ENCODE measurements at regions not wholly inside any gene's neighbourhood (a gene's known extent, or its start where the extent isn't known, plus 50 kb on each side); places are given as distances from the start of the nearest gene placed in this dataset.

DNA sequence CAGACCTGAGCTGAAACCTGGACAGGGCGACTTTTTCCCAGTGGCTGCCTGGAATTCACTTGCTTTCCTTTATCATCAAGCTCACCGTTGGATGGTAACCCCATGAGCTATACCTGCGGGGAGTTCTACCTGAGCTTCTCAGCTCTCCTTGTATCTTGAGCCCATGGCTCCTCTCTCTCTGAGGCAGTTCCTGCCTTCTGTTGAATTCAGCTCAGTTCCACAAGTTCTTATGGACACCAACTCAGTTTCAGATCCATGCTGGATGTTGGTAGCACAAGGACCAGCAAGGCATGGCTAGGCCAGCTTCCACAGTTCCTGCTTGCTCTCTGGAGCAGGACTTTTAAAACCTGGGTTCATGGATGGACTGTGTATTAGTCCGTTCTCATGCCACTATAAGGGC lies 58.3 kb upstream of the AMPD3 start:
- H3K9me3 Mint-ChIP-seq: no peaks in the 10 kb centered on the region
- no peak overlapping the region for H3K4me3 Mint-ChIP-seq
- no peak for ATAC-seq
- H3K36me3 Mint-ChIP-seq: no peaks in the 10 kb centered on the region
- peaks cover 29% of the 10 kb centered on the region for H3K4me1 Mint-ChIP-seq
- H3K27ac Mint-ChIP-seq: no peak overlapping the region
- peaks cover 23% of the 10 kb centered on the region for H3K27me3 Mint-ChIP-seq

DNA sequence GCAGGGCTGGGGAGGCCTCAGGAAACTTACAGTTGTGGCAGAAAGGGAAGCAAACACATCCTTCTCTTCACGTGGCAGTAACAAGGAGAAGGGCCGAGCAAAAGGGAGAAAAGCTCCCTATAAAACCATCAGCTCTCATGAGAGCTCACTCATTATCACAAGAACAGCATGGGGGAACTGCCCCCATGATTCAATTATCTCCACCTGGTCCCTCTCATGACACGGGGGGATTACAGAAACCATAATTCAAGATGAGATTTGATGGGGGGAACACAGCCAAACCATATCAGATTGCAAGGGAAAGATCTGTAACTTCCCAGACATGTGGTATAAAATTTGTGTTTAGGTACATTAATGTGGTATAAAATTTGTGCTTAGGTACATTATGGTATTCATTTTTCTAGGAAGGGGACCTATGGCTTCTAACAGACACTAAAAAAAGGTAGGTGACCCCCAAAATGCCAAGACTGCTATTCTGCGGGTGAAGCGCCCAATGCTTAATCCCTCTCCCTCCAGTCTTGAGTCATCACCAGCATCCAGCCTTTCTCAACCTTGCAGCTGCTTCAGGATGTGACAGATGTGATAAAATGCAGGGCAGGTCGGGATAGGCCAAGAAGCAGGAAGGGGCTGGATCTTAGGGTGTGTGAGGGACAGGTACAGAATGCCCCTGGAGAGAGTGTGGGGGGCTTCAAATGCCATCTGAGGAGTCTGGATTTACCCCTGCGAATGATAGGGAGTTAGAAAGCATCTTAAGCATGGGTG lies 57.7 kb upstream of the AMPD3 start:
- no peak overlapping the region for H3K4me3 Mint-ChIP-seq
- H3K27ac Mint-ChIP-seq: no peak overlapping the region
- H3K36me3 Mint-ChIP-seq: no peaks in the 10 kb centered on the region
- H3K27me3 Mint-ChIP-seq: peaks cover 23% of the 10 kb centered on the region
- no peaks in the 10 kb centered on the region for H3K9me3 Mint-ChIP-seq
- peaks cover 31% of the 10 kb centered on the region for H3K4me1 Mint-ChIP-seq
- no peak for ATAC-seq

DNA sequence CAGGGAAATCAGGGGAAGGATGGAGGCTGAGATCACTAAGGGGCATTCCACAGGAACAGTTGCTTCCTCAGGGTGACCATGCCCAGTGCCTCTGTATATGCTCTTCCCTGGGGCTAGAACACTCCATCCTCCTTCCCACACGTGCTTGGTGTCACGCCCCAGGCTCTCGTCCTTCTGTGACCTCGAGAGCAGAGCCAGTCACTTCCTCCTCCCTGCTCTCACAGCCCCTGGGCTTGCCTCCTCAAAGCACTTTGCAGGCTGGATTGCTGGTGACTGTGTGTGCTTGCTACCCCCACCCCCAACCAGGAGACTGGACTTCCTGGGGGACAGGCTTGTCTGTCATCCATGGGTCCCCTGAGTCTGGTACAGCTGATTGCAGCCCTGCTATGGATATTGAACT lies 56.5 kb upstream of the AMPD3 start:
- Mint-ChIP-seq H3K27me3 (peaks cover 23% of the 10 kb centered on the region), H3K27ac (no peak overlapping the region), H3K4me3 (no peak overlapping the region), H3K36me3 (no peaks in the 10 kb centered on the region), H3K9me3 (no peaks in the 10 kb centered on the region), H3K4me1 (peaks cover 31% of the 10 kb centered on the region)
- ATAC-seq: no peak

DNA sequence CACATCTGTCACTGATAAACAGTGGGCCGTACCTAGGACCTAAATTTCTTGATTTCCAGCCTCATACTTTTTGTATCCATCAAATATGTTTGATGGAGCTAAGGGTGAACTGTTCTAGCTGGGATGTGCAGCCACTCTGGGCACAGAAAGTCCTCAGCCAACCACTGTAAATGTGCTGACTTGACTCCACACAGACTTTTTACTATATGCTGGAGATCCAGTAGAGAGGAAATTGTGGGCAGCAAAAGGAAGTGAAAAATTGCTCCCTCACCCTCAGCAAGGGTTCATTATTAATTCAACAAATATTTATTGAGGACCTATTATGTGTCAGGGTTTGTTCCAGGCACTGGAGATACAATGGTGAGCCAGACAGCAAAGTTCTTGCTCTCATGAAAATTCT lies 54.2 kb upstream of the AMPD3 start:
- no peak overlapping the region for H3K27ac Mint-ChIP-seq
- no peaks in the 10 kb centered on the region for H3K36me3 Mint-ChIP-seq
- peaks cover 34% of the 10 kb centered on the region for H3K4me1 Mint-ChIP-seq
- H3K9me3 Mint-ChIP-seq: no peaks in the 10 kb centered on the region
- ATAC-seq: no peak
- peaks cover 19% of the 10 kb centered on the region for H3K27me3 Mint-ChIP-seq
- H3K4me3 Mint-ChIP-seq: no peak overlapping the region

DNA sequence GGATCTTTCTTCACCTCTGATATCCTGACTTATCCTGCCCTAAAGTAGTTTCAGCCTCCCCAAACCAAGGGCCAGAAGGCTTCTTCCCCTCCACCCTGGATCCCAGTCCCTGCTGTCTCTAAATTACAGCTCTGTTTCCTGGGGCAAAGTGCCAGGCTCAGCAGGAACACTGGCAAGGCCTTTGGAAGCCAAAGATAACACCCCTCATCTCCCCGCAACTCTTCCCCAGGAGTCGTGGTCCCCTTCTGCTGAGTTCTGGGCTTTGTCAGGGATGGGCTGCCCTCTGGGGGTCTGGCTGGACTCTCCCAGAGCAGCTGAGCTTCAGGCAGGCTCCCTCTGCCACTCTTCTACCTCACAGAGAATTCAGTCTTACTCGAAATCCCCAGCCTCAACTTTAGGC lies 53.8 kb upstream of the AMPD3 start:
- H3K9me3 Mint-ChIP-seq: no peaks in the 10 kb centered on the region
- peaks cover 38% of the 10 kb centered on the region for H3K4me1 Mint-ChIP-seq
- H3K27me3 Mint-ChIP-seq: peaks cover 15% of the 10 kb centered on the region
- no peak overlapping the region for H3K27ac Mint-ChIP-seq
- no peaks in the 10 kb centered on the region for H3K36me3 Mint-ChIP-seq
- ATAC-seq: no peak
- H3K4me3 Mint-ChIP-seq: no peak overlapping the region

DNA sequence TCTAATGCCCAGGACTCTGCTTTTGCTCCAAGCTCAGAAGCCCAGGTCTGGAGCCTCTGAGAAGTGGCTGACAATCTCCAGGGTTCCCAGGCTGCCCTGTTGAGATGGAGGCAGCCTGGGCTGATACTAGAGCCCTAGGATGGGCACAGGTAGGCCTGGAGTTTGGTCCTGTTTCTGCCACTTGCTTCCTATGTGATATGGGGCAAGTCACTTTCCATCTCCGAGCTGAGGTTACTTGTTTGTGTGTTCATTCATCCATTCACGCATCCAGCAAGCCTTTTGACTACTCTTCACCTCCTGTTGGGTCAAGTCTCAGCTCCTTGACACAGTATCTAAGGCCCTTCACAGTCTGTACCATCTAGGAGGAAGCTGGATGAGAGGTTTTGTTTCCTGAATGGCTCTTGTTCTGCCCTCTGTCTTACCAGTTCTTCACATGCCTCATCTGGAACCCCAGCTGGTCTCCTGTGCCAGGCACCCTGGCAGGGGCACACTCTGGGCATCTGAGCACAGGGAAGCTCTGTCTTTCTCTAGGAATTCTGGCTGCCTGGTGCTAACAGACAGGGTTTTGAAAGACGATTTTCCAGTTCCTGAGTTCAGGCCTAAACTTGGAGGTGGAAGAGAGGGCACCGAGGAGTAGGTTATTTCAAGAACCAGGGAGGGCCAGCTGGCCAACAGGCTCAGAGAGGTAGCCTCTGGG lies 53.2 kb upstream of the AMPD3 start:
- Mint-ChIP-seq H3K36me3 (no peaks in the 10 kb centered on the region), H3K27ac (no peak overlapping the region), H3K27me3 (peaks cover 10% of the 10 kb centered on the region), H3K4me3 (no peak overlapping the region), H3K9me3 (no peaks in the 10 kb centered on the region), H3K4me1 (peaks cover 38% of the 10 kb centered on the region)
- no peak for ATAC-seq
